WTC11 (cell line): ENCODE measurements at regions not wholly inside any gene's neighbourhood (a gene's known extent, or its start where the extent isn't known, plus 50 kb on each side); places are given as distances from the start of the nearest gene placed in this dataset.

Source experiments
- ATAC-seq: fragments of 200-7000 bp; cut with Tn5 transposase; 2 replicates; pipeline ENCODE4 v1.10.0; 2021; ENCODE audit warnings: mild to moderate bottlenecking, moderate library complexity
- CTCF ChIA-PET: fragments of 300-600 bp; sonication (Branson Sonifier 250); formaldehyde crosslinking; loops from one replicate; lab custom pipeline; 2021; ENCODE audit warnings: antibody characterized with exemption; lab: Charles Lee
- POLR2A ChIA-PET: fragments of 350-600 bp; sonication (Branson Sonifier 250); formaldehyde crosslinking; loops from one replicate; lab custom pipeline; 2021; ENCODE audit warnings: antibody characterized with exemption; lab: Charles Lee
- DNase-seq: peaks from one replicate; pipeline ENCODE4 v3.0.0; 2021; ENCODE audit warnings: low spot score
- H3K27ac Mint-ChIP-seq: 2 replicates; pipeline ENCODE4 v1.8.0; 2021; ENCODE audit warnings: mixed read lengths
- H3K27me3 Mint-ChIP-seq: 2 replicates; pipeline ENCODE4 v1.8.0; 2021; ENCODE audit warnings: low read depth, mild to moderate bottlenecking, moderate library complexity, mixed read lengths
- H3K36me3 Mint-ChIP-seq: 2 replicates; pipeline ENCODE4 v1.8.0; 2021; ENCODE audit warnings: mixed read lengths
- H3K4me1 Mint-ChIP-seq: 2 replicates; pipeline ENCODE4 v1.8.0; 2022; ENCODE audit warnings: mixed read lengths
- H3K4me3 Mint-ChIP-seq: 2 replicates; pipeline ENCODE4 v1.8.0; 2021; ENCODE audit warnings: mild to moderate bottlenecking, moderate library complexity, mixed read lengths
- H3K9me3 Mint-ChIP-seq: 2 replicates; pipeline ENCODE4 v1.8.0; 2021; ENCODE audit warnings: mixed read lengths
- ATF1 ChIP-seq: sonication (generic); formaldehyde crosslinking; IDR thresholded peaks from 2 replicates; pipeline ENCODE4 v1.8.1; 2023; ENCODE audit warnings: mild to moderate bottlenecking, moderate library complexity, missing genetic modification reagents
- CREB1 ChIP-seq: sonication (generic); formaldehyde crosslinking; IDR thresholded peaks from 2 replicates; pipeline ENCODE4 v1.8.0; 2023; ENCODE audit warnings: mild to moderate bottlenecking, missing genetic modification reagents
- EMX1 ChIP-seq: fragments of 250-450 bp; sonication (Bioruptor Pico); IDR thresholded peaks from 2 replicates; pipeline ENCODE4 v1.8.0; 2021; ENCODE audit warnings: mild to moderate bottlenecking
- FOXJ3 ChIP-seq: sonication (generic); formaldehyde crosslinking; IDR thresholded peaks from 2 replicates; pipeline ENCODE4 v1.9.0; 2021; ENCODE audit warnings: missing genetic modification reagents, mild to moderate bottlenecking, borderline replicate concordance
- FOXK1 ChIP-seq: sonication (generic); formaldehyde crosslinking; IDR thresholded peaks from 2 replicates; pipeline ENCODE4 v1.8.0; 2022; ENCODE audit warnings: mild to moderate bottlenecking, moderate library complexity, missing genetic modification reagents
- FOXP1 ChIP-seq: sonication (generic); formaldehyde crosslinking; IDR thresholded peaks from 2 replicates; pipeline ENCODE4 v1.8.0; 2022; ENCODE audit warnings: missing genetic modification reagents, mild to moderate bottlenecking, moderate library complexity, borderline replicate concordance
- GABPB1 ChIP-seq: sonication (generic); formaldehyde crosslinking; IDR thresholded peaks from 2 replicates; pipeline ENCODE4 v1.8.1; 2023; ENCODE audit warnings: mild to moderate bottlenecking, missing genetic modification reagents
- HMGA2 ChIP-seq: fragments of 250-450 bp; sonication (Bioruptor Pico); IDR thresholded peaks from 2 replicates; pipeline ENCODE4 v1.4.0; 2021; ENCODE audit warnings: mild to moderate bottlenecking, moderate library complexity
- NFYB ChIP-seq: sonication (generic); formaldehyde crosslinking; conservative IDR thresholded peaks from 2 replicates; pipeline ENCODE4 v1.8.0; 2022; ENCODE audit warnings: low read depth, missing genetic modification reagents
- ZBTB21 ChIP-seq: sonication (generic); formaldehyde crosslinking; IDR thresholded peaks from 2 replicates; pipeline ENCODE4 v1.8.1; 2023; ENCODE audit warnings: mild to moderate bottlenecking, missing genetic modification reagents, borderline replicate concordance
- TF ChIP-seq, protein P1 (sequence below): sonication (generic); formaldehyde crosslinking; IDR thresholded peaks from 2 replicates; pipeline ENCODE4 v1.8.0; 2023; ENCODE audit warnings: mild to moderate bottlenecking, missing genetic modification reagents
- TF ChIP-seq, protein P2 (sequence below): sonication (generic); formaldehyde crosslinking; IDR thresholded peaks from 2 replicates; pipeline ENCODE4 v1.8.0; 2022; ENCODE audit warnings: missing genetic modification reagents
- TF ChIP-seq, protein P3 (sequence below): sonication (generic); formaldehyde crosslinking; IDR thresholded peaks from 2 replicates; pipeline ENCODE4 v1.8.1; 2022; ENCODE audit warnings: mild to moderate bottlenecking, moderate library complexity, missing genetic modification reagents
- TF ChIP-seq, protein P4 (sequence below): sonication (generic); formaldehyde crosslinking; IDR thresholded peaks from 2 replicates; pipeline ENCODE4 v1.8.0; 2022; ENCODE audit warnings: mild to moderate bottlenecking, missing genetic modification reagents
- TF ChIP-seq, protein P5 (sequence below): sonication (generic); formaldehyde crosslinking; IDR thresholded peaks from 2 replicates; pipeline ENCODE4 v1.8.0; 2023; ENCODE audit warnings: missing genetic modification reagents
- TF ChIP-seq, protein P6 (sequence below): sonication (generic); formaldehyde crosslinking; IDR thresholded peaks from 2 replicates; pipeline ENCODE4 v1.8.0; 2022; ENCODE audit warnings: mild to moderate bottlenecking, missing genetic modification reagents
- TF ChIP-seq, protein P7 (sequence below): fragments of 250-450 bp; sonication (Bioruptor Pico); IDR thresholded peaks from 2 replicates; pipeline ENCODE4 v1.9.0; 2021; ENCODE audit warnings: mild to moderate bottlenecking

DNA sequence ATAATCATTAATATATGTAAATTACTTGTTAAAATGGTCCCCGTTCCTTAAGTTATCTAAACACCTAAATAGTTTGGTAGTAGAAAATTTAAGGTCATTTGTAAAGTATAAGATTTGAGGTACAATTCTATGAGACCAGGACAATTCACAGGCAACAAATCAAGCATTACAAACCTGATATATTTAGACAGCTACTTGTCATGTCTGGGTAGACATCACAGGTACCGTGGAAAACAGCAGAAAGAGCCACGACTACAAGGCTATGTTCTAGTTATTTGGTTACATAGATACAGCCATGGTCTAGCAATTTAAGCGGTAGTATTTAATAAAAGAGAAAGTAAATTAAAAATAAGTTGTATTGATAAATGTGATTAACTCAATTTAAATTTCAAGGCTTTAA is 393.1 kb upstream of the ID4 start:
- H3K36me3 Mint-ChIP-seq, result no peaks in the 10 kb centered on the region
- no peak overlapping the region for H3K27ac Mint-ChIP-seq
- ATAC-seq (no peak), DNase-seq (no peak)
- CTCF ChIA-PET, result no interaction called here
- TF ChIP-seq FOXJ3 (CRISPR knock-in tag) (no peak), NFYB (no peak), HMGA2 (CRISPR knock-in tag) (no peak), GABPB1 (no peak), ATF1 (CRISPR knock-in tag) (no peak), CREB1 (CRISPR knock-in tag) (no peak), FOXK1 (CRISPR knock-in tag) (no peak), EMX1 (CRISPR knock-in tag) (no peak), FOXP1 (CRISPR knock-in tag) (no peak), ZBTB21 (CRISPR knock-in tag) (no peak)
- TF ChIP-seq, protein P1, sequence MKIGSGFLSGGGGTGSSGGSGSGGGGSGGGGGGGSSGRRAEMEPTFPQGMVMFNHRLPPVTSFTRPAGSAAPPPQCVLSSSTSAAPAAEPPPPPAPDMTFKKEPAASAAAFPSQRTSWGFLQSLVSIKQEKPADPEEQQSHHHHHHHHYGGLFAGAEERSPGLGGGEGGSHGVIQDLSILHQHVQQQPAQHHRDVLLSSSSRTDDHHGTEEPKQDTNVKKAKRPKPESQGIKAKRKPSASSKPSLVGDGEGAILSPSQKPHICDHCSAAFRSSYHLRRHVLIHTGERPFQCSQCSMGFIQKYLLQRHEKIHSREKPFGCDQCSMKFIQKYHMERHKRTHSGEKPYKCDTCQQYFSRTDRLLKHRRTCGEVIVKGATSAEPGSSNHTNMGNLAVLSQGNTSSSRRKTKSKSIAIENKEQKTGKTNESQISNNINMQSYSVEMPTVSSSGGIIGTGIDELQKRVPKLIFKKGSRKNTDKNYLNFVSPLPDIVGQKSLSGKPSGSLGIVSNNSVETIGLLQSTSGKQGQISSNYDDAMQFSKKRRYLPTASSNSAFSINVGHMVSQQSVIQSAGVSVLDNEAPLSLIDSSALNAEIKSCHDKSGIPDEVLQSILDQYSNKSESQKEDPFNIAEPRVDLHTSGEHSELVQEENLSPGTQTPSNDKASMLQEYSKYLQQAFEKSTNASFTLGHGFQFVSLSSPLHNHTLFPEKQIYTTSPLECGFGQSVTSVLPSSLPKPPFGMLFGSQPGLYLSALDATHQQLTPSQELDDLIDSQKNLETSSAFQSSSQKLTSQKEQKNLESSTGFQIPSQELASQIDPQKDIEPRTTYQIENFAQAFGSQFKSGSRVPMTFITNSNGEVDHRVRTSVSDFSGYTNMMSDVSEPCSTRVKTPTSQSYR (CRISPR knock-in tag), result no peak
- TF ChIP-seq, protein P2, sequence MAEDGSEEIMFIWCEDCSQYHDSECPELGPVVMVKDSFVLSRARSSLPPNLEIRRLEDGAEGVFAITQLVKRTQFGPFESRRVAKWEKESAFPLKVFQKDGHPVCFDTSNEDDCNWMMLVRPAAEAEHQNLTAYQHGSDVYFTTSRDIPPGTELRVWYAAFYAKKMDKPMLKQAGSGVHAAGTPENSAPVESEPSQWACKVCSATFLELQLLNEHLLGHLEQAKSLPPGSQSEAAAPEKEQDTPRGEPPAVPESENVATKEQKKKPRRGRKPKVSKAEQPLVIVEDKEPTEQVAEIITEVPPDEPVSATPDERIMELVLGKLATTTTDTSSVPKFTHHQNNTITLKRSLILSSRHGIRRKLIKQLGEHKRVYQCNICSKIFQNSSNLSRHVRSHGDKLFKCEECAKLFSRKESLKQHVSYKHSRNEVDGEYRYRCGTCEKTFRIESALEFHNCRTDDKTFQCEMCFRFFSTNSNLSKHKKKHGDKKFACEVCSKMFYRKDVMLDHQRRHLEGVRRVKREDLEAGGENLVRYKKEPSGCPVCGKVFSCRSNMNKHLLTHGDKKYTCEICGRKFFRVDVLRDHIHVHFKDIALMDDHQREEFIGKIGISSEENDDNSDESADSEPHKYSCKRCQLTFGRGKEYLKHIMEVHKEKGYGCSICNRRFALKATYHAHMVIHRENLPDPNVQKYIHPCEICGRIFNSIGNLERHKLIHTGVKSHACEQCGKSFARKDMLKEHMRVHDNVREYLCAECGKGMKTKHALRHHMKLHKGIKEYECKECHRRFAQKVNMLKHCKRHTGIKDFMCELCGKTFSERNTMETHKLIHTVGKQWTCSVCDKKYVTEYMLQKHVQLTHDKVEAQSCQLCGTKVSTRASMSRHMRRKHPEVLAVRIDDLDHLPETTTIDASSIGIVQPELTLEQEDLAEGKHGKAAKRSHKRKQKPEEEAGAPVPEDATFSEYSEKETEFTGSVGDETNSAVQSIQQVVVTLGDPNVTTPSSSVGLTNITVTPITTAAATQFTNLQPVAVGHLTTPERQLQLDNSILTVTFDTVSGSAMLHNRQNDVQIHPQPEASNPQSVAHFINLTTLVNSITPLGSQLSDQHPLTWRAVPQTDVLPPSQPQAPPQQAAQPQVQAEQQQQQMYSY (CRISPR knock-in tag), result no peak
- TF ChIP-seq, protein P3, sequence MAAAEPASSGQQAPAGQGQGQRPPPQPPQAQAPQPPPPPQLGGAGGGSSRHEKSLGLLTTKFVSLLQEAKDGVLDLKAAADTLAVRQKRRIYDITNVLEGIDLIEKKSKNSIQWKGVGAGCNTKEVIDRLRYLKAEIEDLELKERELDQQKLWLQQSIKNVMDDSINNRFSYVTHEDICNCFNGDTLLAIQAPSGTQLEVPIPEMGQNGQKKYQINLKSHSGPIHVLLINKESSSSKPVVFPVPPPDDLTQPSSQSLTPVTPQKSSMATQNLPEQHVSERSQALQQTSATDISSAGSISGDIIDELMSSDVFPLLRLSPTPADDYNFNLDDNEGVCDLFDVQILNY, result no peak
- TF ChIP-seq, protein P4, sequence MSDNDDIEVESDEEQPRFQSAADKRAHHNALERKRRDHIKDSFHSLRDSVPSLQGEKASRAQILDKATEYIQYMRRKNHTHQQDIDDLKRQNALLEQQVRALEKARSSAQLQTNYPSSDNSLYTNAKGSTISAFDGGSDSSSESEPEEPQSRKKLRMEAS, result no peak
- TF ChIP-seq, protein P5, sequence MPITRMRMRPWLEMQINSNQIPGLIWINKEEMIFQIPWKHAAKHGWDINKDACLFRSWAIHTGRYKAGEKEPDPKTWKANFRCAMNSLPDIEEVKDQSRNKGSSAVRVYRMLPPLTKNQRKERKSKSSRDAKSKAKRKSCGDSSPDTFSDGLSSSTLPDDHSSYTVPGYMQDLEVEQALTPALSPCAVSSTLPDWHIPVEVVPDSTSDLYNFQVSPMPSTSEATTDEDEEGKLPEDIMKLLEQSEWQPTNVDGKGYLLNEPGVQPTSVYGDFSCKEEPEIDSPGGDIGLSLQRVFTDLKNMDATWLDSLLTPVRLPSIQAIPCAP (CRISPR knock-in tag), result no peak
- TF ChIP-seq, protein P6, sequence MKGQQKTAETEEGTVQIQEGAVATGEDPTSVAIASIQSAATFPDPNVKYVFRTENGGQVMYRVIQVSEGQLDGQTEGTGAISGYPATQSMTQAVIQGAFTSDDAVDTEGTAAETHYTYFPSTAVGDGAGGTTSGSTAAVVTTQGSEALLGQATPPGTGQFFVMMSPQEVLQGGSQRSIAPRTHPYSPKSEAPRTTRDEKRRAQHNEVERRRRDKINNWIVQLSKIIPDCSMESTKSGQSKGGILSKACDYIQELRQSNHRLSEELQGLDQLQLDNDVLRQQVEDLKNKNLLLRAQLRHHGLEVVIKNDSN (CRISPR knock-in tag), result no peak
- TF ChIP-seq, protein P7, sequence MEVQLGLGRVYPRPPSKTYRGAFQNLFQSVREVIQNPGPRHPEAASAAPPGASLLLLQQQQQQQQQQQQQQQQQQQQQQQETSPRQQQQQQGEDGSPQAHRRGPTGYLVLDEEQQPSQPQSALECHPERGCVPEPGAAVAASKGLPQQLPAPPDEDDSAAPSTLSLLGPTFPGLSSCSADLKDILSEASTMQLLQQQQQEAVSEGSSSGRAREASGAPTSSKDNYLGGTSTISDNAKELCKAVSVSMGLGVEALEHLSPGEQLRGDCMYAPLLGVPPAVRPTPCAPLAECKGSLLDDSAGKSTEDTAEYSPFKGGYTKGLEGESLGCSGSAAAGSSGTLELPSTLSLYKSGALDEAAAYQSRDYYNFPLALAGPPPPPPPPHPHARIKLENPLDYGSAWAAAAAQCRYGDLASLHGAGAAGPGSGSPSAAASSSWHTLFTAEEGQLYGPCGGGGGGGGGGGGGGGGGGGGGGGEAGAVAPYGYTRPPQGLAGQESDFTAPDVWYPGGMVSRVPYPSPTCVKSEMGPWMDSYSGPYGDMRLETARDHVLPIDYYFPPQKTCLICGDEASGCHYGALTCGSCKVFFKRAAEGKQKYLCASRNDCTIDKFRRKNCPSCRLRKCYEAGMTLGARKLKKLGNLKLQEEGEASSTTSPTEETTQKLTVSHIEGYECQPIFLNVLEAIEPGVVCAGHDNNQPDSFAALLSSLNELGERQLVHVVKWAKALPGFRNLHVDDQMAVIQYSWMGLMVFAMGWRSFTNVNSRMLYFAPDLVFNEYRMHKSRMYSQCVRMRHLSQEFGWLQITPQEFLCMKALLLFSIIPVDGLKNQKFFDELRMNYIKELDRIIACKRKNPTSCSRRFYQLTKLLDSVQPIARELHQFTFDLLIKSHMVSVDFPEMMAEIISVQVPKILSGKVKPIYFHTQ (CRISPR knock-in tag), result no peak
- H3K4me3 Mint-ChIP-seq, result no peak overlapping the region
- peaks cover 15% of the 10 kb centered on the region for H3K9me3 Mint-ChIP-seq
- H3K4me1 Mint-ChIP-seq, result no peaks in the 10 kb centered on the region
- no peaks in the 10 kb centered on the region; the same call in 1 of the 2 replicates for H3K27me3 Mint-ChIP-seq
- POLR2A ChIA-PET, result no interaction called here
